HEK293 (cell line): ENCODE measurements at regions not wholly inside any gene's neighbourhood (a gene's known extent, or its start where the extent isn't known, plus 50 kb on each side); places are given as distances from the start of the nearest gene placed in this dataset.

ENCODE experiments used
- CTCF ChIA-PET: fragments of 350-600 bp; formaldehyde crosslinking; extraction: SDS; loops from one replicate; lab custom pipeline; 2021; ENCODE audit warnings: antibody characterized with exemption; lab: Yijun Ruan, JAX
- POLR2A ChIA-PET: fragments of 300-600 bp; formaldehyde crosslinking; extraction: SDS; loops from one replicate; lab custom pipeline; 2020; ENCODE audit warnings: antibody characterized with exemption, inconsistent platforms; lab: Yijun Ruan, JAX
- H3K27ac ChIP-seq: fragments of 200-500 bp; sonication (Bioruptor generic); 2 replicates; pipeline ENCODE4 v1.5.1; 2014; ENCODE audit warnings: low read depth, low read length, control low read depth, inconsistent platforms; ENCODE audit errors: extremely low read depth
- H3K36me3 ChIP-seq, 2 experiments: fragments of 200-500 bp in 1 of 2; sonication (Bioruptor generic) in 1 of 2; 1 replicate in 1 of 2; 2 replicates in 1 of 2; pipeline ENCODE4 v1.5.1; 2014 to 2017; ENCODE audit warnings: inconsistent platforms in 2 of 2, low read length in 2 of 2; ENCODE audit not compliant: control insufficient read depth in 2 of 2, insufficient read depth in 1 of 2
- H3K4me1 ChIP-seq: fragments of 200-500 bp; sonication (Bioruptor generic); 2 replicates; pipeline ENCODE4 v1.5.1; 2014; ENCODE audit warnings: mild to moderate bottlenecking, low read length, inconsistent platforms; ENCODE audit not compliant: control insufficient read depth, insufficient read depth
- H3K4me3 ChIP-seq: 2 replicates; pipeline ENCODE4 v1.5.1; 2011; ENCODE audit warnings: low read depth, mild to moderate bottlenecking, control low read depth, low read length, moderate library complexity
- H3K9me3 ChIP-seq: fragments of 200-500 bp; sonication (Bioruptor generic); 2 replicates; pipeline ENCODE4 v1.5.1; 2014; ENCODE audit warnings: low read depth, low read length, inconsistent platforms; ENCODE audit not compliant: control insufficient read depth, insufficient read depth
- GLIS2 ChIP-seq: fragments of 450-650 bp; formaldehyde crosslinking; IDR thresholded peaks from 2 replicates; pipeline ENCODE4 v1.5.1; 2016; ENCODE audit warnings: missing biosample characterization, missing genetic modification characterization
- KLF10 ChIP-seq: fragments of 450-650 bp; IDR thresholded peaks from 2 replicates; pipeline ENCODE4 v1.5.1; 2018; ENCODE audit warnings: missing biosample characterization, mild to moderate bottlenecking, missing genetic modification characterization
- MYNN ChIP-seq: fragments of 450-650 bp; formaldehyde crosslinking; IDR thresholded peaks from 2 replicates; pipeline ENCODE4 v1.5.1; 2016; ENCODE audit warnings: missing biosample characterization, missing genetic modification characterization, borderline replicate concordance
- PRDM1 ChIP-seq: fragments of 450-650 bp; formaldehyde crosslinking; IDR thresholded peaks from 2 replicates; pipeline ENCODE4; 2016; ENCODE audit warnings: missing biosample characterization, missing genetic modification characterization
- ZNF175 ChIP-seq: fragments of 450-650 bp; formaldehyde crosslinking; IDR thresholded peaks from 2 replicates; pipeline ENCODE4 v1.5.1; 2016; ENCODE audit warnings: missing biosample characterization, missing genetic modification characterization
- ZNF211 ChIP-seq: fragments of 450-650 bp; formaldehyde crosslinking; IDR thresholded peaks from 2 replicates; pipeline ENCODE4 v1.5.1; 2016; ENCODE audit warnings: low read depth, missing biosample characterization, missing genetic modification characterization
- ZNF23 ChIP-seq: fragments of 450-650 bp; formaldehyde crosslinking; IDR thresholded peaks from 2 replicates; pipeline ENCODE4 v1.5.1; 2016; ENCODE audit warnings: missing biosample characterization, missing genetic modification characterization, borderline replicate concordance
- ZNF335 ChIP-seq: fragments of 450-650 bp; formaldehyde crosslinking; conservative IDR thresholded peaks from 2 replicates; pipeline ENCODE4 v1.5.1; 2016; ENCODE audit warnings: missing biosample characterization, missing genetic modification characterization
- ZNF354C ChIP-seq: fragments of 450-650 bp; formaldehyde crosslinking; IDR thresholded peaks from 2 replicates; pipeline ENCODE4 v1.5.1; 2016; ENCODE audit warnings: missing biosample characterization, missing genetic modification characterization, low read depth, borderline replicate concordance
- ZNF37A ChIP-seq: fragments of 450-650 bp; IDR thresholded peaks from 2 replicates; pipeline ENCODE4 v1.5.1; 2018; ENCODE audit warnings: missing biosample characterization, missing genetic modification characterization
- ZNF423 ChIP-seq: fragments of 450-650 bp; formaldehyde crosslinking; IDR thresholded peaks from 2 replicates; pipeline ENCODE4 v1.5.1; 2016; ENCODE audit warnings: missing biosample characterization, missing genetic modification characterization
- ZNF48 ChIP-seq: fragments of 450-650 bp; formaldehyde crosslinking; IDR thresholded peaks from 2 replicates; pipeline ENCODE4 v1.5.1; 2016; ENCODE audit warnings: missing biosample characterization, missing genetic modification characterization
- ZNF501 ChIP-seq: fragments of 450-650 bp; formaldehyde crosslinking; IDR thresholded peaks from 2 replicates; pipeline ENCODE4 v1.5.1; 2016; ENCODE audit warnings: missing biosample characterization, missing genetic modification characterization
- ZNF514 ChIP-seq: fragments of 450-650 bp; formaldehyde crosslinking; IDR thresholded peaks from 2 replicates; pipeline ENCODE4 v1.5.1; 2016; ENCODE audit warnings: missing biosample characterization, missing genetic modification characterization
- ZNF654 ChIP-seq: fragments of 450-650 bp; formaldehyde crosslinking; IDR thresholded peaks from 2 replicates; pipeline ENCODE4 v1.5.1; 2016; ENCODE audit warnings: low read depth, missing biosample characterization, missing genetic modification characterization
- ZNF707 ChIP-seq: fragments of 450-650 bp; formaldehyde crosslinking; IDR thresholded peaks from 2 replicates; pipeline ENCODE4 v1.5.1; 2016; ENCODE audit warnings: missing biosample characterization, missing genetic modification characterization
- TF ChIP-seq, protein P1 (sequence below): fragments of 450-650 bp; formaldehyde crosslinking; IDR thresholded peaks from 2 replicates; pipeline ENCODE4 v1.5.1; 2016; ENCODE audit warnings: missing biosample characterization, missing genetic modification characterization, low read depth
- TF ChIP-seq, protein P2 (sequence below): fragments of 450-650 bp; formaldehyde crosslinking; IDR thresholded peaks from 2 replicates; pipeline ENCODE4 v1.5.1; 2016; ENCODE audit warnings: missing biosample characterization, missing genetic modification characterization
- TF ChIP-seq, protein P3 (sequence below): fragments of 450-650 bp; formaldehyde crosslinking; IDR thresholded peaks from 2 replicates; pipeline ENCODE4 v1.5.1; 2016; ENCODE audit warnings: missing biosample characterization, missing genetic modification characterization
- TF ChIP-seq, protein P4 (sequence below): fragments of 450-650 bp; IDR thresholded peaks from 2 replicates; pipeline ENCODE4 v1.5.1; 2018; ENCODE audit warnings: missing biosample characterization, missing genetic modification characterization

DNA sequence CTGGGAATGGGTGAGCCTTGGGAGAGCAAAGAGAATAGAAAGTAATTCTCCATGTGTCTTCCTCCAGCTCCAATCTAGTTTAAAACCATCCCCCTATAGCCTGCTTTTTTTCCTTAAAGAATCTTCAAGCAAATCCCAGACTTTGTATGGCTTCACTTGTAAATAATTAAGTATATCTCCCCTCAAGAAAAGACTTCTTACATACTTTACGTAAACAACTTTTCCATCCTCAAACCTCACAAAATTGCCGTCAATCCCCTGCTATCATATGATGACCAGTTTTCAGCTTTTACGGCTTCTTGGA lies 88.5 kb upstream of the PHACTR3 start:
- H3K9me3 ChIP-seq: no peaks in the 10 kb centered on the region
- TF ChIP-seq ZNF37A (tag by site-specific recombination) (no peak), ZNF335 (peak; percentile 31; the same call in 1 of the 2 replicates)
- TF ChIP-seq, protein P1, sequence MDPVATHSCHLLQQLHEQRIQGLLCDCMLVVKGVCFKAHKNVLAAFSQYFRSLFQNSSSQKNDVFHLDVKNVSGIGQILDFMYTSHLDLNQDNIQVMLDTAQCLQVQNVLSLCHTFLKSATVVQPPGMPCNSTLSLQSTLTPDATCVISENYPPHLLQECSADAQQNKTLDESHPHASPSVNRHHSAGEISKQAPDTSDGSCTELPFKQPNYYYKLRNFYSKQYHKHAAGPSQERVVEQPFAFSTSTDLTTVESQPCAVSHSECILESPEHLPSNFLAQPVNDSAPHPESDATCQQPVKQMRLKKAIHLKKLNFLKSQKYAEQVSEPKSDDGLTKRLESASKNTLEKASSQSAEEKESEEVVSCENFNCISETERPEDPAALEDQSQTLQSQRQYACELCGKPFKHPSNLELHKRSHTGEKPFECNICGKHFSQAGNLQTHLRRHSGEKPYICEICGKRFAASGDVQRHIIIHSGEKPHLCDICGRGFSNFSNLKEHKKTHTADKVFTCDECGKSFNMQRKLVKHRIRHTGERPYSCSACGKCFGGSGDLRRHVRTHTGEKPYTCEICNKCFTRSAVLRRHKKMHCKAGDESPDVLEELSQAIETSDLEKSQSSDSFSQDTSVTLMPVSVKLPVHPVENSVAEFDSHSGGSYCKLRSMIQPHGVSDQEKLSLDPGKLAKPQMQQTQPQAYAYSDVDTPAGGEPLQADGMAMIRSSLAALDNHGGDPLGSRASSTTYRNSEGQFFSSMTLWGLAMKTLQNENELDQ (tag by site-specific recombination): no peak
- no peaks in the 10 kb centered on the region for H3K4me1 ChIP-seq
- H3K27ac ChIP-seq: no peak overlapping the region
- no peak overlapping the region for H3K4me3 ChIP-seq
- no peaks in the 10 kb centered on the region for H3K36me3 ChIP-seq
- POLR2A ChIA-PET: no interaction called here
- CTCF ChIA-PET: interaction anchor here (0.6 to 6.5 kb wide), 11 partner anchors 8 to 1084 kb away, joined by 3 to 97 read pairs (median 3); no protein-coding TSS in a partner anchor

DNA sequence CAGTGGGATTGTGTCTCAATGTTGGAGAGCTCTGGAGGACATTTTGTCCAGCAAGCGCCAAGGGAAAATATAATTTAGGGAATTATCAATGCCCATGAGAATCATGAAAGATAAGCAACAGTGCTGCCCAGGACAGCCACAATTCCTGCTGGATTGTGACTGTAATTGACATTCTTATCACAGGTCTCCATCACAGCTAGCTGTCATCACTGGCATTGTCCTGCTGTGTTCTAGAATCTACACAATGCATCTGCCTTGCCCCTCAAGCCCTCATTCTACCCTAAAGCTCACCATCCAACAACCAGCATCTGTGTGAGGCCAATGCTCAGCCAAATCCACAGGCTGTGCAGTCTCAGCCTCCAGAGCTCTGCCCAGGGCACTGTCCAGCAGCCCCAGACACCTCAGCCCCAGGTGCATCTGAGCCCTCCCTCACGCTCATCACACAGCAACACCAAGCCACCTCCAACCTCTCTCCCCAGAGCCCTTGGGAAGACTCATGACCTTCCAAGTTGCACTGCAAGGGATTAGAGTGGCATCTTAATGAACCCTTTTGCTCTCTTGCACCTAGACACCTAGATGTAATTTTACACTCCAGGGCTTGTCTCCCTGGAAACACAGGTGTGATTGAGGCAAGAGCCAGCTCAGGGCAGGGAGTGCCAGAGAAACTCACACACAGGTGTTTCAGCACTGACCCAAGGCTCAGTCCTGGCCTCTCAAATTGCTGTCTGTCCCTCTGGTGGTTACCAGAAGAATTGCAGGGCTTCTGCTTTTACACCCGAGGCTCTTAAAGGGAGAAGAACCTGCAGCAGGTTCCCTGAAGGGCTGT lies 85.2 kb upstream of the PHACTR3 start:
- no peak for TF ChIP-seq ZNF211 (tag by site-specific recombination)
- no peak for TF ChIP-seq ZNF423
- TF ChIP-seq ZNF175 (tag by site-specific recombination): no peak
- no peak for TF ChIP-seq ZNF707 (tag by site-specific recombination)
- TF ChIP-seq, protein P2, sequence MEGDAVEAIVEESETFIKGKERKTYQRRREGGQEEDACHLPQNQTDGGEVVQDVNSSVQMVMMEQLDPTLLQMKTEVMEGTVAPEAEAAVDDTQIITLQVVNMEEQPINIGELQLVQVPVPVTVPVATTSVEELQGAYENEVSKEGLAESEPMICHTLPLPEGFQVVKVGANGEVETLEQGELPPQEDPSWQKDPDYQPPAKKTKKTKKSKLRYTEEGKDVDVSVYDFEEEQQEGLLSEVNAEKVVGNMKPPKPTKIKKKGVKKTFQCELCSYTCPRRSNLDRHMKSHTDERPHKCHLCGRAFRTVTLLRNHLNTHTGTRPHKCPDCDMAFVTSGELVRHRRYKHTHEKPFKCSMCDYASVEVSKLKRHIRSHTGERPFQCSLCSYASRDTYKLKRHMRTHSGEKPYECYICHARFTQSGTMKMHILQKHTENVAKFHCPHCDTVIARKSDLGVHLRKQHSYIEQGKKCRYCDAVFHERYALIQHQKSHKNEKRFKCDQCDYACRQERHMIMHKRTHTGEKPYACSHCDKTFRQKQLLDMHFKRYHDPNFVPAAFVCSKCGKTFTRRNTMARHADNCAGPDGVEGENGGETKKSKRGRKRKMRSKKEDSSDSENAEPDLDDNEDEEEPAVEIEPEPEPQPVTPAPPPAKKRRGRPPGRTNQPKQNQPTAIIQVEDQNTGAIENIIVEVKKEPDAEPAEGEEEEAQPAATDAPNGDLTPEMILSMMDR (tag by site-specific recombination): peak; percentile 21; the same call in 1 of the 2 replicates
- TF ChIP-seq GLIS2 (tag by site-specific recombination): no peak
- TF ChIP-seq ZNF654 (tag by site-specific recombination): peak; percentile 9; the same call in 1 of the 2 replicates
- TF ChIP-seq, protein P1 (tag by site-specific recombination): no peak
- no peak for TF ChIP-seq PRDM1 (tag by site-specific recombination)
- TF ChIP-seq, protein P3, sequence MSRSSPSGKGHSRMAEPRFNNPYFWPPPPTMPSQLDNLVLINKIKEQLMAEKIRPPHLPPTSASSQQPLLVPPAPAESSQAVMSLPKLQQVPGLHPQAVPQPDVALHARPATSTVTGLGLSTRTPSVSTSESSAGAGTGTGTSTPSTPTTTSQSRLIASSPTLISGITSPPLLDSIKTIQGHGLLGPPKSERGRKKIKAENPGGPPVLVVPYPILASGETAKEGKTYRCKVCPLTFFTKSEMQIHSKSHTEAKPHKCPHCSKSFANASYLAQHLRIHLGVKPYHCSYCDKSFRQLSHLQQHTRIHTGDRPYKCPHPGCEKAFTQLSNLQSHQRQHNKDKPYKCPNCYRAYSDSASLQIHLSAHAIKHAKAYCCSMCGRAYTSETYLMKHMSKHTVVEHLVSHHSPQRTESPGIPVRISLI (tag by site-specific recombination): no peak
- no peak for TF ChIP-seq ZNF514 (tag by site-specific recombination)
- no peak for TF ChIP-seq MYNN (tag by site-specific recombination)
- no peak for TF ChIP-seq ZNF48
- TF ChIP-seq ZNF23 (tag by site-specific recombination): no peak
- TF ChIP-seq KLF10 (tag by site-specific recombination): no peak
- TF ChIP-seq, protein P4, sequence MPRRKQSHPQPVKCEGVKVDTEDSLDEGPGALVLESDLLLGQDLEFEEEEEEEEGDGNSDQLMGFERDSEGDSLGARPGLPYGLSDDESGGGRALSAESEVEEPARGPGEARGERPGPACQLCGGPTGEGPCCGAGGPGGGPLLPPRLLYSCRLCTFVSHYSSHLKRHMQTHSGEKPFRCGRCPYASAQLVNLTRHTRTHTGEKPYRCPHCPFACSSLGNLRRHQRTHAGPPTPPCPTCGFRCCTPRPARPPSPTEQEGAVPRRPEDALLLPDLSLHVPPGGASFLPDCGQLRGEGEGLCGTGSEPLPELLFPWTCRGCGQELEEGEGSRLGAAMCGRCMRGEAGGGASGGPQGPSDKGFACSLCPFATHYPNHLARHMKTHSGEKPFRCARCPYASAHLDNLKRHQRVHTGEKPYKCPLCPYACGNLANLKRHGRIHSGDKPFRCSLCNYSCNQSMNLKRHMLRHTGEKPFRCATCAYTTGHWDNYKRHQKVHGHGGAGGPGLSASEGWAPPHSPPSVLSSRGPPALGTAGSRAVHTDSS (tag by site-specific recombination): no peak
- no peak for TF ChIP-seq ZNF354C (tag by site-specific recombination)
- TF ChIP-seq ZNF501: no peak
- CTCF ChIA-PET: interaction anchor here (0.5 to 6.5 kb wide), 9 partner anchors 9 to 200 kb away, joined by 3 to 97 read pairs (median 4); no protein-coding TSS in a partner anchor
- no peaks in the 10 kb centered on the region for H3K36me3 ChIP-seq
- no peak overlapping the region for H3K4me3 ChIP-seq
- no peak overlapping the region for H3K27ac ChIP-seq
- no peaks in the 10 kb centered on the region for H3K9me3 ChIP-seq
- H3K4me1 ChIP-seq: no peaks in the 10 kb centered on the region
- POLR2A ChIA-PET: no interaction called here
